WTC11 (cell line): ENCODE measurements at regions not wholly inside any gene's neighbourhood (a gene's known extent, or its start where the extent isn't known, plus 50 kb on each side); places are given as distances from the start of the nearest gene placed in this dataset.

Experiments used
- ATAC-seq: fragments of 200-7000 bp; cut with Tn5 transposase; 2 replicates; pipeline ENCODE4 v1.10.0; 2021; ENCODE audit warnings: mild to moderate bottlenecking, moderate library complexity
- CTCF ChIA-PET: fragments of 300-600 bp; sonication (Branson Sonifier 250); formaldehyde crosslinking; loops from one replicate; lab custom pipeline; 2021; ENCODE audit warnings: antibody characterized with exemption; lab: Charles Lee
- POLR2A ChIA-PET: fragments of 350-600 bp; sonication (Branson Sonifier 250); formaldehyde crosslinking; loops from one replicate; lab custom pipeline; 2021; ENCODE audit warnings: antibody characterized with exemption; lab: Charles Lee
- DNase-seq: peaks from one replicate; pipeline ENCODE4 v3.0.0; 2021; ENCODE audit warnings: low spot score
- H3K27ac Mint-ChIP-seq: 2 replicates; pipeline ENCODE4 v1.8.0; 2021; ENCODE audit warnings: mixed read lengths
- H3K27me3 Mint-ChIP-seq: 2 replicates; pipeline ENCODE4 v1.8.0; 2021; ENCODE audit warnings: low read depth, mild to moderate bottlenecking, moderate library complexity, mixed read lengths
- H3K36me3 Mint-ChIP-seq: 2 replicates; pipeline ENCODE4 v1.8.0; 2021; ENCODE audit warnings: mixed read lengths
- H3K4me1 Mint-ChIP-seq: 2 replicates; pipeline ENCODE4 v1.8.0; 2022; ENCODE audit warnings: mixed read lengths
- H3K4me3 Mint-ChIP-seq: 2 replicates; pipeline ENCODE4 v1.8.0; 2021; ENCODE audit warnings: mild to moderate bottlenecking, moderate library complexity, mixed read lengths
- H3K9me3 Mint-ChIP-seq: 2 replicates; pipeline ENCODE4 v1.8.0; 2021; ENCODE audit warnings: mixed read lengths
- CDX4 ChIP-seq: fragments of 250-450 bp; sonication (Bioruptor Pico); IDR thresholded peaks from 2 replicates; pipeline ENCODE4 v1.9.0; 2021; ENCODE audit warnings: moderate library complexity, mild to moderate bottlenecking, inconsistent platforms, borderline replicate concordance
- EMX1 ChIP-seq: fragments of 250-450 bp; sonication (Bioruptor Pico); IDR thresholded peaks from 2 replicates; pipeline ENCODE4 v1.8.0; 2021; ENCODE audit warnings: mild to moderate bottlenecking
- FOXJ3 ChIP-seq: sonication (generic); formaldehyde crosslinking; IDR thresholded peaks from 2 replicates; pipeline ENCODE4 v1.9.0; 2021; ENCODE audit warnings: missing genetic modification reagents, mild to moderate bottlenecking, borderline replicate concordance
- FOXK1 ChIP-seq: sonication (generic); formaldehyde crosslinking; IDR thresholded peaks from 2 replicates; pipeline ENCODE4 v1.8.0; 2022; ENCODE audit warnings: mild to moderate bottlenecking, moderate library complexity, missing genetic modification reagents
- GTF2I ChIP-seq: fragments of 250-450 bp; sonication (Bioruptor Pico); conservative IDR thresholded peaks from 2 replicates; pipeline ENCODE4 v1.4.0; 2021; ENCODE audit warnings: mild to moderate bottlenecking
- IRF2 ChIP-seq: sonication (generic); formaldehyde crosslinking; IDR thresholded peaks from 2 replicates; pipeline ENCODE4 v1.8.0; 2022; ENCODE audit warnings: low read depth, missing genetic modification reagents, borderline replicate concordance
- JAZF1 ChIP-seq: fragments of 250-450 bp; sonication (Bioruptor Pico); IDR thresholded peaks from 2 replicates; pipeline ENCODE4 v1.9.0; 2021; ENCODE audit warnings: moderate library complexity, mild to moderate bottlenecking, inconsistent platforms
- KAT7 ChIP-seq: sonication (generic); formaldehyde crosslinking; IDR thresholded peaks from 2 replicates; pipeline ENCODE4 v1.8.1; 2023; ENCODE audit warnings: missing genetic modification reagents, mild to moderate bottlenecking, borderline replicate concordance
- NR2C2 ChIP-seq: sonication (generic); formaldehyde crosslinking; IDR thresholded peaks from 2 replicates; pipeline ENCODE4 v1.8.0; 2022; ENCODE audit warnings: mild to moderate bottlenecking, missing genetic modification reagents
- SP1 ChIP-seq: sonication (generic); formaldehyde crosslinking; conservative IDR thresholded peaks from 2 replicates; pipeline ENCODE4 v1.8.1; 2022; ENCODE audit warnings: missing genetic modification reagents
- STAT6 ChIP-seq: sonication (generic); formaldehyde crosslinking; conservative IDR thresholded peaks from 2 replicates; pipeline ENCODE4 v1.8.1; 2023; ENCODE audit warnings: mild to moderate bottlenecking, low read depth, missing genetic modification reagents, moderate library complexity
- TCF7 ChIP-seq: sonication (generic); formaldehyde crosslinking; IDR thresholded peaks from 2 replicates; pipeline ENCODE4 v1.8.0; 2022; ENCODE audit warnings: mild to moderate bottlenecking, low read depth, missing genetic modification reagents, moderate library complexity
- USF1 ChIP-seq: sonication (generic); formaldehyde crosslinking; IDR thresholded peaks from 2 replicates; pipeline ENCODE4 v1.8.0; 2022; ENCODE audit warnings: mild to moderate bottlenecking, missing genetic modification reagents
- ZBTB21 ChIP-seq: sonication (generic); formaldehyde crosslinking; IDR thresholded peaks from 2 replicates; pipeline ENCODE4 v1.8.1; 2023; ENCODE audit warnings: mild to moderate bottlenecking, missing genetic modification reagents, borderline replicate concordance
- ZMAT4 ChIP-seq: fragments of 250-450 bp; sonication (Bioruptor Pico); IDR thresholded peaks from 2 replicates; pipeline ENCODE4 v1.9.0; 2021; ENCODE audit warnings: mild to moderate bottlenecking
- ZNF232 ChIP-seq: sonication (generic); formaldehyde crosslinking; IDR thresholded peaks from 2 replicates; pipeline ENCODE4 v1.8.0; 2022; ENCODE audit warnings: mild to moderate bottlenecking, missing genetic modification reagents
- ZNF263 ChIP-seq: sonication (generic); formaldehyde crosslinking; IDR thresholded peaks from 2 replicates; pipeline ENCODE4 v1.8.1; 2022; ENCODE audit warnings: low read depth, mild to moderate bottlenecking, moderate library complexity, missing genetic modification reagents
- ZNF425 ChIP-seq: fragments of 250-450 bp; sonication (Bioruptor Pico); conservative IDR thresholded peaks from 2 replicates; pipeline ENCODE4 v1.9.0; 2021; ENCODE audit warnings: mild to moderate bottlenecking
- ZNF532 ChIP-seq: fragments of 250-450 bp; sonication (Bioruptor Pico); IDR thresholded peaks from 2 replicates; pipeline ENCODE4 v1.9.0; 2021; ENCODE audit warnings: mild to moderate bottlenecking, borderline replicate concordance

GRCh38 chr5:58224221-58224620, 235.7 kb downstream of the PLK2 start:
- H3K4me1 Mint-ChIP-seq, result no peaks in the 10 kb centered on the region
- no peaks in the 10 kb centered on the region for H3K36me3 Mint-ChIP-seq
- DNase-seq (no peak), ATAC-seq (no peak)
- H3K27me3 Mint-ChIP-seq, result no peaks in the 10 kb centered on the region
- peaks cover 14% of the 10 kb centered on the region; the same call in 1 of the 2 replicates for H3K9me3 Mint-ChIP-seq
- no peak overlapping the region for H3K4me3 Mint-ChIP-seq
- CTCF ChIA-PET, result no interaction called here
- TF ChIP-seq ZMAT4 (CRISPR knock-in tag), result no peak
- no peak for TF ChIP-seq IRF2 (CRISPR knock-in tag)
- no peak for TF ChIP-seq FOXJ3 (CRISPR knock-in tag)
- TF ChIP-seq ZNF263 (CRISPR knock-in tag), result no peak
- TF ChIP-seq EMX1 (CRISPR knock-in tag), result no peak
- no peak for TF ChIP-seq ZNF425 (CRISPR knock-in tag)
- no peak overlapping the region for H3K27ac Mint-ChIP-seq
- POLR2A ChIA-PET, result no interaction called here

GRCh38 chr5:58215364-58215763, 244.5 kb downstream of the PLK2 start:
- ATAC-seq, result no peak
- no peaks in the 10 kb centered on the region for H3K27me3 Mint-ChIP-seq
- no peak for DNase-seq
- H3K9me3 Mint-ChIP-seq, result peaks cover 52% of the 10 kb centered on the region
- POLR2A ChIA-PET, result no interaction called here
- CTCF ChIA-PET, result no interaction called here
- H3K36me3 Mint-ChIP-seq, result peaks cover 27% of the 10 kb centered on the region
- TF ChIP-seq GTF2I (CRISPR knock-in tag) (no peak), JAZF1 (CRISPR knock-in tag) (no peak), ZNF532 (no peak), ZNF232 (no peak), TCF7 (CRISPR knock-in tag) (no peak), SP1 (CRISPR knock-in tag) (no peak), ZNF425 (CRISPR knock-in tag) (no peak), KAT7 (no peak), FOXK1 (CRISPR knock-in tag) (no peak), ZBTB21 (no peak), STAT6 (no peak), CDX4 (CRISPR knock-in tag) (no peak), NR2C2 (CRISPR knock-in tag) (no peak), USF1 (CRISPR knock-in tag) (no peak)
- H3K4me1 Mint-ChIP-seq, result no peaks in the 10 kb centered on the region
- H3K27ac Mint-ChIP-seq, result no peak overlapping the region
- no peak overlapping the region for H3K4me3 Mint-ChIP-seq
